Panc1 (cell line): ENCODE measurements at regions not wholly inside any gene's neighbourhood (a gene's known extent, or its start where the extent isn't known, plus 50 kb on each side); places are given as distances from the start of the nearest gene placed in this dataset.

Source experiments
- ATAC-seq: fragments of 200-7000 bp; cut with Tn5 transposase; 2 replicates; pipeline ENCODE4 v1.9.1; 2020; ENCODE audit warnings: mild to moderate bottlenecking, moderate library complexity
- BruUV-seq: library from RNA; stranded (reverse); fragments of 400-500 nt; replicated peaks from 2 replicates; lab custom pipeline; 2021; lab: Mats Ljungman, UMichigan
- CTCF ChIA-PET: fragments of 300-600 bp; sonication (Branson Sonifier 250); formaldehyde crosslinking; loops from one replicate; lab custom pipeline; 2022; ENCODE audit warnings: antibody characterized with exemption; lab: Charles Lee
- POLR2A ChIA-PET: fragments of 300-600 bp; sonication (Branson Sonifier 250); formaldehyde crosslinking; loops from one replicate; lab custom pipeline; 2022; ENCODE audit warnings: antibody characterized with exemption; lab: Charles Lee
- DNase-seq: peaks from one replicate; pipeline ENCODE4 v3.0.0-alpha.2; 2010; ENCODE audit warnings: low read depth, low spot score
- H3K27ac ChIP-seq: 2 replicates; pipeline ENCODE4 v1.5.1; 2011; ENCODE audit warnings: mild to moderate bottlenecking, low read length, inconsistent platforms
- H3K27me3 ChIP-seq: fragments of 200-500 bp; sonication (Bioruptor generic); 2 replicates; pipeline ENCODE4 v1.6.0; 2014; ENCODE audit warnings: low read length, inconsistent platforms; ENCODE audit not compliant: control insufficient read depth, insufficient read depth
- H3K36me3 ChIP-seq: fragments of 200-500 bp; sonication (Bioruptor generic); 2 replicates; pipeline ENCODE4 v1.5.1; 2014; ENCODE audit warnings: inconsistent platforms, mild to moderate bottlenecking, low read length, moderate library complexity; ENCODE audit not compliant: control insufficient read depth, insufficient read depth
- H3K4me1 ChIP-seq: 2 replicates; pipeline ENCODE4 v1.5.1; 2011; ENCODE audit warnings: inconsistent platforms, mild to moderate bottlenecking, low read length, moderate library complexity; ENCODE audit not compliant: control insufficient read depth, insufficient read depth
- H3K4me3 ChIP-seq, 2 experiments: 2 replicates each; pipeline ENCODE4 v1.5.1; 2011 to 2012; ENCODE audit warnings: low read depth in 2 of 2, low read length in 2 of 2, mild to moderate bottlenecking in 2 of 2, inconsistent platforms in 1 of 2, moderate library complexity in 1 of 2
- H3K9me3 ChIP-seq: fragments of 200-500 bp; sonication (Bioruptor generic); 2 replicates; pipeline ENCODE4 v1.5.1; 2014; ENCODE audit warnings: low read depth, mild to moderate bottlenecking, inconsistent platforms, low read length, moderate library complexity; ENCODE audit not compliant: control insufficient read depth, insufficient read depth
- CTCF ChIP-seq: fragments of 450-650 bp; IDR thresholded peaks from 2 replicates; pipeline ENCODE4 v1.5.1; 2017; ENCODE audit warnings: mild to moderate bottlenecking
- POLR2AphosphoS5 ChIP-seq: IDR thresholded peaks from 2 replicates; pipeline ENCODE4 v1.6.1; 2012; ENCODE audit warnings: mild to moderate bottlenecking, low read depth, low read length, moderate library complexity
- REST ChIP-seq, 2 experiments: IDR thresholded peaks; 2 replicates each; pipeline ENCODE4 v1.6.1; 2011 to 2012; ENCODE audit warnings: low read depth in 2 of 2, control low read depth in 1 of 2, low read length in 1 of 2, mild to moderate bottlenecking in 1 of 2, moderate library complexity in 1 of 2; ENCODE audit not compliant: insufficient read depth in 1 of 2
- SIN3A ChIP-seq: IDR thresholded peaks from 2 replicates; pipeline ENCODE4 v1.6.1; 2012; ENCODE audit warnings: low read depth, mild to moderate bottlenecking, low read length, moderate library complexity, borderline replicate concordance; ENCODE audit not compliant: insufficient read depth
- TCF7L2 ChIP-seq: IDR thresholded peaks from 2 replicates; pipeline ENCODE4 v1.6.1; 2011; ENCODE audit warnings: mild to moderate bottlenecking, low read depth, low read length, inconsistent platforms
- in situ Hi-C: cut with HindIII; loops from 2 replicates; pipeline ENCODE4 v1.10.0; 2016; ENCODE audit warnings: low sequenced_read_pairs, low pct_unique_long_range_greater_than_20kb
- intact Hi-C: fragments of 100-400 bp; cut with micrococcal nuclease; formaldehyde crosslinking; loops from one replicate; pipeline ENCODE4 v1.10.0; 2022; ENCODE audit not compliant: unreplicated experiment

- in situ Hi-C loops = no loop called here
- no TSS peak for BruUV-seq
- POLR2A ChIA-PET = no interaction called here
These were observed 55.6 kb downstream of the TLNRD1 start for GRCh38 chr15:81056304-81056703.

GRCh38 chr15:81060470-81060869 lies 59.7 kb downstream of the TLNRD1 start:
- H3K9me3 ChIP-seq = no peaks in the 10 kb centered on the region
- DNase-seq (no peak), ATAC-seq (no peak)
- TF ChIP-seq POLR2AphosphoS5 = no peak
- no peak for TF ChIP-seq TCF7L2
- TF ChIP-seq REST (IDR thresholded peaks at IDR 0.05; ENCODE audit: insufficient read depth in 1 of 2, low read depth in 2 of 2, low read length in 1 of 2) = no peak
- no peak for TF ChIP-seq SIN3A
- TF ChIP-seq CTCF = no peak
- H3K4me1 ChIP-seq = no peaks in the 10 kb centered on the region
- no peak overlapping the region for H3K4me3 ChIP-seq
- in situ Hi-C loops = no loop called here
- BruUV-seq = no TSS peak
- ChIA-PET POLR2A (no interaction called here), CTCF (no interaction called here)
- H3K27me3 ChIP-seq = no peaks in the 10 kb centered on the region
- intact Hi-C loops = no loop called here
- H3K36me3 ChIP-seq = no peaks in the 10 kb centered on the region
- H3K27ac ChIP-seq = no peak overlapping the region

More at GRCh38 chr15:81056304-81056703, 55.6 kb downstream of the TLNRD1 start:
- Histone ChIP-seq H3K9me3 (no peaks in the 10 kb centered on the region), H3K27ac (no peak overlapping the region), H3K4me3 (no peak overlapping the region), H3K4me1 (no peaks in the 10 kb centered on the region), H3K36me3 (no peaks in the 10 kb centered on the region), H3K27me3 (no peaks in the 10 kb centered on the region)
- TF ChIP-seq TCF7L2 (no peak), POLR2AphosphoS5 (no peak), SIN3A (no peak), CTCF (no peak), REST (IDR thresholded peaks at IDR 0.05; ENCODE audit: insufficient read depth in 1 of 2, low read depth in 2 of 2, low read length in 1 of 2) (no peak)
- intact Hi-C loops = no loop called here
- CTCF ChIA-PET = interaction anchor here (0.6 kb wide), 1 partner anchor 218 kb away, joined by 3 read pairs; no protein-coding TSS in a partner anchor
- ATAC-seq (no peak), DNase-seq (no peak)
